Chondrocyte (in vitro differentiated cells): ENCODE measurements at regions not wholly inside any gene's neighbourhood (a gene's known extent, or its start where the extent isn't known, plus 50 kb on each side); places are given as distances from the start of the nearest gene placed in this dataset.

Source experiments
- DNase-seq: peaks from one replicate; pipeline ENCODE4 v3.0.0; 2021; ENCODE audit warnings: mixed read lengths, low spot score
- H3K27ac Mint-ChIP-seq: one replicate; pipeline ENCODE4 v1.8.0; 2021; ENCODE audit warnings: mild to moderate bottlenecking, moderate library complexity, mixed read lengths; ENCODE audit not compliant: unreplicated experiment
- H3K27me3 Mint-ChIP-seq: 2 replicates; pipeline ENCODE4 v1.8.0; 2021; ENCODE audit warnings: low read depth, mixed read lengths
- H3K36me3 Mint-ChIP-seq: 2 replicates; pipeline ENCODE4 v1.8.0; 2021; ENCODE audit warnings: low read depth, mixed read lengths
- H3K4me1 Mint-ChIP-seq: 2 replicates; pipeline ENCODE4 v1.8.0; 2021; ENCODE audit warnings: low read depth, mild to moderate bottlenecking, mixed read lengths
- H3K4me3 Mint-ChIP-seq: one replicate; pipeline ENCODE4 v1.8.0; 2021; ENCODE audit warnings: mild to moderate bottlenecking, moderate library complexity, mixed read lengths; ENCODE audit not compliant: unreplicated experiment
- H3K9me3 Mint-ChIP-seq: 2 replicates; pipeline ENCODE4 v1.8.0; 2021; ENCODE audit warnings: low read depth, mixed read lengths
- CTCF ChIP-seq: fragments of 200-600 bp; sonication (generic); IDR thresholded peaks from 2 replicates; pipeline ENCODE4 v1.5.0; 2021; ENCODE audit warnings: antibody characterized with exemption, mild to moderate bottlenecking, moderate library complexity

- H3K36me3 Mint-ChIP-seq, result peaks cover 2% of the 10 kb centered on the region
- peaks cover 6% of the 10 kb centered on the region for H3K4me1 Mint-ChIP-seq
- no peak overlapping the region for H3K4me3 Mint-ChIP-seq
- peaks cover 4% of the 10 kb centered on the region for H3K27me3 Mint-ChIP-seq
- peak; percentile 43 for DNase-seq
- no peak for TF ChIP-seq CTCF
- peaks cover 16% of the 10 kb centered on the region for H3K9me3 Mint-ChIP-seq
- H3K27ac Mint-ChIP-seq, result no peak overlapping the region
Measured at GRCh38 chr2:8533923-8534322, 147.9 kb upstream of the ID2 start.

GRCh38 chr2:8534386-8534728, 147.5 kb upstream of the ID2 start:
- peaks cover 2% of the 10 kb centered on the region for H3K36me3 Mint-ChIP-seq
- peaks cover 4% of the 10 kb centered on the region for H3K27me3 Mint-ChIP-seq
- peak; percentile 73 for DNase-seq
- H3K9me3 Mint-ChIP-seq, result peaks cover 16% of the 10 kb centered on the region
- H3K4me1 Mint-ChIP-seq, result peaks cover 8% of the 10 kb centered on the region
- no peak overlapping the region for H3K4me3 Mint-ChIP-seq
- no peak overlapping the region for H3K27ac Mint-ChIP-seq
- no peak for TF ChIP-seq CTCF

- Mint-ChIP-seq H3K4me1 (peaks cover 14% of the 10 kb centered on the region), H3K4me3 (no peak overlapping the region), H3K9me3 (peaks cover 16% of the 10 kb centered on the region), H3K27ac (no peak overlapping the region), H3K36me3 (peaks cover 2% of the 10 kb centered on the region), H3K27me3 (no peaks in the 10 kb centered on the region)
- TF ChIP-seq CTCF, result no peak
- no peak for DNase-seq
Measured at GRCh38 chr2:8534729-8535468, 147.0 kb upstream of the ID2 start.

GRCh38 chr2:8535469-8535795, 146.4 kb upstream of the ID2 start:
- no peak overlapping the region for H3K27ac Mint-ChIP-seq
- H3K4me1 Mint-ChIP-seq, result peaks cover 19% of the 10 kb centered on the region
- TF ChIP-seq CTCF, result no peak

GRCh38 chr2:8535821-8536685, 145.8 kb upstream of the ID2 start:
- no peak overlapping the region for H3K4me3 Mint-ChIP-seq
- peaks cover 19% of the 10 kb centered on the region for H3K4me1 Mint-ChIP-seq
- H3K27ac Mint-ChIP-seq, result no peak overlapping the region
- H3K36me3 Mint-ChIP-seq, result peaks cover 2% of the 10 kb centered on the region
- TF ChIP-seq CTCF, result no peak
- peaks cover 15% of the 10 kb centered on the region for H3K9me3 Mint-ChIP-seq
- no peak for DNase-seq
- no peaks in the 10 kb centered on the region for H3K27me3 Mint-ChIP-seq

More at GRCh38 chr2:8535469-8535795, 146.4 kb upstream of the ID2 start:
- Mint-ChIP-seq H3K36me3 (peaks cover 2% of the 10 kb centered on the region), H3K9me3 (peaks cover 16% of the 10 kb centered on the region), H3K4me3 (no peak overlapping the region), H3K27me3 (no peaks in the 10 kb centered on the region)
- DNase-seq, result peak; percentile 33
